Activated CD4-positive, alpha-beta memory T cell treated with anti-CD3 and anti-CD28 coated beads for 36 hours (primary cell): ENCODE measurements at regions not wholly inside any gene's neighbourhood (a gene's known extent, or its start where the extent isn't known, plus 50 kb on each side); places are given as distances from the start of the nearest gene placed in this dataset.

Experiments used
- CTCF ChIA-PET: fragments of 350-600 bp; sonication (Branson Sonifier 250); formaldehyde crosslinking; loops from one replicate; lab custom pipeline; 2021; ENCODE audit warnings: antibody characterized with exemption, inconsistent platforms; lab: Charles Lee
- POLR2A ChIA-PET: fragments of 350-600 bp; sonication (Branson Sonifier 250); formaldehyde crosslinking; loops from one replicate; lab custom pipeline; 2021; ENCODE audit warnings: antibody characterized with exemption; lab: Charles Lee
- DNase-seq: peaks from one replicate; pipeline ENCODE4 v3.0.0-alpha.2; 2020
- H3K27ac Mint-ChIP-seq: one replicate; pipeline ENCODE4 v1.8.0; 2021; ENCODE audit warnings: mixed read lengths
- H3K27me3 Mint-ChIP-seq: one replicate; pipeline ENCODE4 v1.8.0; 2021; ENCODE audit warnings: mixed read lengths
- H3K36me3 Mint-ChIP-seq: one replicate; pipeline ENCODE4 v1.8.0; 2021; ENCODE audit warnings: mixed read lengths
- H3K4me1 Mint-ChIP-seq: one replicate; pipeline ENCODE4 v1.8.0; 2021; ENCODE audit warnings: low read depth, mixed read lengths
- H3K4me3 Mint-ChIP-seq: one replicate; pipeline ENCODE4 v1.8.0; 2021; ENCODE audit warnings: mild to moderate bottlenecking, mixed read lengths
- H3K9me3 Mint-ChIP-seq: one replicate; pipeline ENCODE4 v1.8.0; 2021; ENCODE audit warnings: mixed read lengths
- intact Hi-C: fragments of 100-400 bp; cut with micrococcal nuclease; formaldehyde crosslinking; loops from one replicate; pipeline ENCODE4 v1.15.1; 2023

- Mint-ChIP-seq H3K27me3 (no peaks in the 10 kb centered on the region), H3K4me1 (no peaks in the 10 kb centered on the region), H3K4me3 (no peak overlapping the region), H3K27ac (no peak overlapping the region), H3K9me3 (peaks cover 7% of the 10 kb centered on the region), H3K36me3 (no peaks in the 10 kb centered on the region)
- ChIA-PET CTCF (no interaction called here), POLR2A (no interaction called here)
- no peak for DNase-seq
- intact Hi-C loops, result no loop called here
These were observed 59.8 kb upstream of the GPM6A start for GRCh38 chr4:175871774-175872405.

- intact Hi-C loops, result no loop called here
- no peaks in the 10 kb centered on the region for H3K4me1 Mint-ChIP-seq
- H3K36me3 Mint-ChIP-seq, result no peaks in the 10 kb centered on the region
- no peak overlapping the region for H3K27ac Mint-ChIP-seq
- no peaks in the 10 kb centered on the region for H3K27me3 Mint-ChIP-seq
- POLR2A ChIA-PET, result no interaction called here
- no peak for DNase-seq
- CTCF ChIA-PET, result no interaction called here
- H3K4me3 Mint-ChIP-seq, result no peak overlapping the region
- peaks cover 3% of the 10 kb centered on the region for H3K9me3 Mint-ChIP-seq
These were observed 61.6 kb upstream of the GPM6A start for GRCh38 chr4:175873707-175874106.

GRCh38 chr4:175874306-175874705, 62.2 kb upstream of the GPM6A start:
- intact Hi-C loops, result no loop called here
- CTCF ChIA-PET, result no interaction called here
- Mint-ChIP-seq H3K4me1 (no peaks in the 10 kb centered on the region), H3K27ac (no peak overlapping the region), H3K27me3 (no peaks in the 10 kb centered on the region), H3K9me3 (peaks cover 7% of the 10 kb centered on the region), H3K4me3 (no peak overlapping the region), H3K36me3 (no peaks in the 10 kb centered on the region)
- DNase-seq, result no peak
- POLR2A ChIA-PET, result no interaction called here

- H3K9me3 Mint-ChIP-seq, result peaks cover 10% of the 10 kb centered on the region
- no peak overlapping the region for H3K4me3 Mint-ChIP-seq
- CTCF ChIA-PET, result no interaction called here
- no peaks in the 10 kb centered on the region for H3K36me3 Mint-ChIP-seq
- H3K27ac Mint-ChIP-seq, result no peak overlapping the region
- POLR2A ChIA-PET, result no interaction called here
- H3K4me1 Mint-ChIP-seq, result no peaks in the 10 kb centered on the region
- intact Hi-C loops, result no loop called here
- no peak for DNase-seq
- no peaks in the 10 kb centered on the region for H3K27me3 Mint-ChIP-seq
These were observed 64.1 kb upstream of the GPM6A start for GRCh38 chr4:175875993-175876771.

GRCh38 chr4:175882891-175883290, 70.8 kb upstream of the GPM6A start:
- ChIA-PET POLR2A (no interaction called here), CTCF (no interaction called here)
- H3K9me3 Mint-ChIP-seq, result peaks cover 10% of the 10 kb centered on the region

GRCh38 chr4:175884048-175884447, 72.0 kb upstream of the GPM6A start:
- no peak overlapping the region for H3K4me3 Mint-ChIP-seq
- intact Hi-C loops, result no loop called here
- CTCF ChIA-PET, result no interaction called here
- H3K36me3 Mint-ChIP-seq, result no peaks in the 10 kb centered on the region
- H3K27me3 Mint-ChIP-seq, result no peaks in the 10 kb centered on the region
- no peak for DNase-seq
- H3K4me1 Mint-ChIP-seq, result no peaks in the 10 kb centered on the region
- H3K9me3 Mint-ChIP-seq, result peaks cover 5% of the 10 kb centered on the region
- no peak overlapping the region for H3K27ac Mint-ChIP-seq
- POLR2A ChIA-PET, result no interaction called here

More at GRCh38 chr4:175882891-175883290, 70.8 kb upstream of the GPM6A start:
- DNase-seq, result no peak
- Mint-ChIP-seq H3K27me3 (no peaks in the 10 kb centered on the region), H3K4me1 (no peaks in the 10 kb centered on the region), H3K4me3 (no peak overlapping the region), H3K36me3 (no peaks in the 10 kb centered on the region), H3K27ac (no peak overlapping the region)
- intact Hi-C loops, result no loop called here

- H3K27me3 Mint-ChIP-seq, result no peaks in the 10 kb centered on the region
- intact Hi-C loops, result no loop called here
- DNase-seq, result no peak
- no peaks in the 10 kb centered on the region for H3K4me1 Mint-ChIP-seq
- H3K4me3 Mint-ChIP-seq, result no peak overlapping the region
- H3K9me3 Mint-ChIP-seq, result no peaks in the 10 kb centered on the region
- POLR2A ChIA-PET, result no interaction called here
- H3K36me3 Mint-ChIP-seq, result no peaks in the 10 kb centered on the region
- CTCF ChIA-PET, result no interaction called here
- H3K27ac Mint-ChIP-seq, result no peak overlapping the region
These were observed 79.2 kb upstream of the GPM6A start for GRCh38 chr4:175891231-175891630.

- POLR2A ChIA-PET, result no interaction called here
- H3K27ac Mint-ChIP-seq, result no peak overlapping the region
- no peaks in the 10 kb centered on the region for H3K27me3 Mint-ChIP-seq
- no peak for DNase-seq
- no peaks in the 10 kb centered on the region for H3K36me3 Mint-ChIP-seq
- H3K9me3 Mint-ChIP-seq, result no peaks in the 10 kb centered on the region
- intact Hi-C loops, result no loop called here
- H3K4me3 Mint-ChIP-seq, result no peak overlapping the region
- CTCF ChIA-PET, result no interaction called here
- no peaks in the 10 kb centered on the region for H3K4me1 Mint-ChIP-seq
These were observed 79.8 kb upstream of the GPM6A start for GRCh38 chr4:175891851-175892250.

GRCh38 chr4:175905925-175906324, 93.9 kb upstream of the GPM6A start:
- Mint-ChIP-seq H3K9me3 (no peaks in the 10 kb centered on the region), H3K36me3 (no peaks in the 10 kb centered on the region), H3K4me1 (no peaks in the 10 kb centered on the region), H3K27ac (no peak overlapping the region), H3K4me3 (no peak overlapping the region), H3K27me3 (no peaks in the 10 kb centered on the region)
- intact Hi-C loops, result no loop called here
- CTCF ChIA-PET, result no interaction called here
- POLR2A ChIA-PET, result no interaction called here
- DNase-seq, result no peak

- H3K27me3 Mint-ChIP-seq, result no peaks in the 10 kb centered on the region
- H3K9me3 Mint-ChIP-seq, result no peaks in the 10 kb centered on the region
- intact Hi-C loops, result no loop called here
These were observed 94.3 kb upstream of the GPM6A start for GRCh38 chr4:175906384-175906783.

GRCh38 chr4:175910700-175911099, 98.6 kb upstream of the GPM6A start:
- no peaks in the 10 kb centered on the region for H3K9me3 Mint-ChIP-seq
- H3K36me3 Mint-ChIP-seq, result no peaks in the 10 kb centered on the region
- intact Hi-C loops, result no loop called here
- no peaks in the 10 kb centered on the region for H3K27me3 Mint-ChIP-seq
- no peaks in the 10 kb centered on the region for H3K4me1 Mint-ChIP-seq
- H3K4me3 Mint-ChIP-seq, result no peak overlapping the region
- no peak overlapping the region for H3K27ac Mint-ChIP-seq
- ChIA-PET POLR2A (no interaction called here), CTCF (no interaction called here)
- no peak for DNase-seq

More at GRCh38 chr4:175906384-175906783, 94.3 kb upstream of the GPM6A start:
- no peaks in the 10 kb centered on the region for H3K36me3 Mint-ChIP-seq
- no peak for DNase-seq
- ChIA-PET POLR2A (no interaction called here), CTCF (no interaction called here)
- no peaks in the 10 kb centered on the region for H3K4me1 Mint-ChIP-seq
- no peak overlapping the region for H3K4me3 Mint-ChIP-seq
- H3K27ac Mint-ChIP-seq, result no peak overlapping the region

GRCh38 chr4:175916626-175917351, 104.7 kb upstream of the GPM6A start:
- H3K4me1 Mint-ChIP-seq, result no peaks in the 10 kb centered on the region
- H3K4me3 Mint-ChIP-seq, result no peak overlapping the region
- H3K27ac Mint-ChIP-seq, result no peak overlapping the region
- no peaks in the 10 kb centered on the region for H3K36me3 Mint-ChIP-seq
- DNase-seq, result no peak
- intact Hi-C loops, result no loop called here
- no peaks in the 10 kb centered on the region for H3K9me3 Mint-ChIP-seq
- H3K27me3 Mint-ChIP-seq, result no peaks in the 10 kb centered on the region
- ChIA-PET CTCF (no interaction called here), POLR2A (no interaction called here)
